ENCODE measurements at regions not wholly inside any gene's neighbourhood (a gene's known extent, or its start where the extent isn't known, plus 50 kb on each side); places are given as distances from the start of the nearest gene placed in this dataset.
"Not testable (repeated sequence)": the region's sequence is repeated elsewhere in the genome, so short reads cannot be mapped to it uniquely, and the experiment has no call there.

- DNase-seq (ENCODE audit: low read depth in 3 of 3, low spot score in 1 of 3) = no peak
Observed at GRCh38 chr6:100229512-100229911, 235.2 kb downstream of the SIM1 start.

- DNase-seq (ENCODE audit: low read depth in 3 of 3, low spot score in 1 of 3) = peak in 1 of 3 donors; percentile 3
Observed at GRCh38 chr6:100228834-100229441, 234.9 kb upstream of the MCHR2 start.

GRCh38 chr6:100228437-100228833, 234.4 kb upstream of the MCHR2 start:
- DNase-seq (ENCODE audit: low read depth in 3 of 3, low spot score in 1 of 3) = no peak

- no peak for DNase-seq (ENCODE audit: low read depth in 3 of 3, low spot score in 1 of 3)
Observed at GRCh38 chr6:100226811-100227210, 232.8 kb upstream of the MCHR2 start.

GRCh38 chr6:100223952-100224351, 229.9 kb upstream of the MCHR2 start:
- not testable (repeated sequence) for DNase-seq (ENCODE audit: low read depth in 3 of 3, low spot score in 1 of 3)

- no peak for DNase-seq (ENCODE audit: low read depth in 3 of 3, low spot score in 1 of 3)
Observed at GRCh38 chr6:100220543-100220942, 226.5 kb upstream of the MCHR2 start.

GRCh38 chr6:100217225-100218012, 223.4 kb upstream of the MCHR2 start:
- DNase-seq (ENCODE audit: low read depth in 3 of 3, low spot score in 1 of 3) = no peak

GRCh38 chr6:100216760-100217159, 222.7 kb upstream of the MCHR2 start:
- no peak for DNase-seq (ENCODE audit: low read depth in 3 of 3, low spot score in 1 of 3)

- DNase-seq (ENCODE audit: low read depth in 3 of 3, low spot score in 1 of 3) = no peak
Observed at GRCh38 chr6:100212131-100212530, 218.1 kb upstream of the MCHR2 start.

- DNase-seq (ENCODE audit: low read depth in 3 of 3, low spot score in 1 of 3) = no peak
Observed at GRCh38 chr6:100210137-100211117, 216.4 kb upstream of the MCHR2 start.

GRCh38 chr6:100209323-100210136, 215.5 kb upstream of the MCHR2 start:
- no peak for DNase-seq (ENCODE audit: low read depth in 3 of 3, low spot score in 1 of 3)

- DNase-seq (ENCODE audit: low read depth in 3 of 3, low spot score in 1 of 3) = no peak
Observed at GRCh38 chr6:100203400-100203799, 209.4 kb upstream of the MCHR2 start.

- DNase-seq (ENCODE audit: low read depth in 3 of 3, low spot score in 1 of 3) = no peak
Observed at GRCh38 chr6:100202417-100203194, 208.6 kb upstream of the MCHR2 start.

- DNase-seq (ENCODE audit: low read depth in 3 of 3, low spot score in 1 of 3) = not testable (repeated sequence)
Observed at GRCh38 chr6:100196214-100196982, 202.4 kb upstream of the MCHR2 start.

GRCh38 chr6:100195244-100195643, 201.2 kb upstream of the MCHR2 start:
- DNase-seq (ENCODE audit: low read depth in 3 of 3, low spot score in 1 of 3) = not testable (repeated sequence)

- no peak for DNase-seq (ENCODE audit: low read depth in 3 of 3, low spot score in 1 of 3)
Observed at GRCh38 chr6:100194535-100194934, 200.5 kb upstream of the MCHR2 start.

GRCh38 chr6:100188754-100189153, 194.7 kb upstream of the MCHR2 start:
- DNase-seq (ENCODE audit: low read depth in 3 of 3, low spot score in 1 of 3) = no peak

GRCh38 chr6:100186552-100186951, 192.5 kb upstream of the MCHR2 start:
- DNase-seq (ENCODE audit: low read depth in 3 of 3, low spot score in 1 of 3) = no peak

- DNase-seq (ENCODE audit: low read depth in 3 of 3, low spot score in 1 of 3) = no peak
Observed at GRCh38 chr6:100185615-100186014, 191.6 kb upstream of the MCHR2 start.

Data from stimulated activated CD4-positive, alpha-beta T cell treated with anti-CD3 and anti-CD28 coated beads, TNF-alpha, amount 100 ng/mL, for 1 hour (primary cell).